ENCODE measurements at regions not wholly inside any gene's neighbourhood (a gene's known extent, or its start where the extent isn't known, plus 50 kb on each side); places are given as distances from the start of the nearest gene placed in this dataset.

GRCh38 chr2:146317959-146318358 is 1526.9 kb upstream of the ACVR2A start:
- Histone ChIP-seq H3K27me3 (ENCODE audit: insufficient read depth, low read length) (no peaks in the 10 kb centered on the region), H3K4me3 (replicated peaks in 1 of 2; ENCODE audit: low read depth in 1 of 2, low read length in 2 of 2) (no peak overlapping the region), H3K36me3 (ENCODE audit: control insufficient read depth in 1 of 2, insufficient read depth in 2 of 2, low read length in 2 of 2) (no peaks in the 10 kb centered on the region), H2AFZ (ENCODE audit: low read depth, low read length, poor library complexity, severe bottlenecking) (no peak overlapping the region), H3K9me2 (ENCODE audit: insufficient read depth) (no peaks in the 10 kb centered on the region), H4K20me1 (ENCODE audit: insufficient read depth) (no peaks in the 10 kb centered on the region), H3K27ac (ENCODE audit: low read depth, low read length) (no peak overlapping the region), H3K9ac (ENCODE audit: low read length) (no peak overlapping the region), H3K4me2 (ENCODE audit: low read length) (no peak overlapping the region), H3K4me1 (ENCODE audit: control insufficient read depth in 1 of 2, insufficient read depth in 2 of 2, low read length in 2 of 2) (no peaks in the 10 kb centered on the region), H3K79me2 (ENCODE audit: insufficient read depth, low read length) (no peaks in the 10 kb centered on the region), H3K9me3 (ENCODE audit: control insufficient read depth in 1 of 2, insufficient read depth in 1 of 2, low read depth in 1 of 2, low read length in 2 of 2) (no peaks in the 10 kb centered on the region)
- DNase-seq (ENCODE audit: low read depth, low spot score) (no peak), ATAC-seq (no peak)
- TF ChIP-seq YY1 (IDR thresholded peaks at IDR 0.05; ENCODE audit: extremely low read depth, insufficient replicate concordance, low read depth, low read length): no peak
- TF ChIP-seq SIN3A (IDR thresholded peaks at IDR 0.05; ENCODE audit: low read depth): no peak
- no peak for TF ChIP-seq SP1 (IDR thresholded peaks at IDR 0.05; ENCODE audit: low read depth)
- no peak for TF ChIP-seq JUND (IDR thresholded peaks at IDR 0.05)
- TF ChIP-seq CEBPB (IDR thresholded peaks at IDR 0.05; ENCODE audit: low read depth): no peak
- TF ChIP-seq RAD21 (IDR thresholded peaks at IDR 0.05; ENCODE audit: low read depth): no peak
- no peak for TF ChIP-seq POLR2AphosphoS5 (IDR thresholded peaks at IDR 0.05; ENCODE audit: low read depth, low read length)
- no peak for TF ChIP-seq EZH2phosphoT487 (IDR thresholded peaks at IDR 0.05; ENCODE audit: borderline replicate concordance)
- no peak for TF ChIP-seq SRF (IDR thresholded peaks at IDR 0.05; ENCODE audit: low read depth)
- TF ChIP-seq ZBTB33 (IDR thresholded peaks at IDR 0.05; ENCODE audit: extremely low read depth, insufficient replicate concordance, low read length): no peak
- intact Hi-C loops (cut with micrococcal nuclease): no loop called here
- no TSS peak for BruUV-seq (replicated peaks)
- ChIA-PET RAD21 (ENCODE audit: low non-redundant PET in 1 of 2, low total read pairs in 2 of 2, uncharacterized antibody in 2 of 2, unreplicated experiment in 2 of 2) (no interaction called here), CTCF (no interaction called here), POLR2A (no interaction called here)
